HG03442 (cell line): ENCODE measurements at regions not wholly inside any gene's neighbourhood (a gene's known extent, or its start where the extent isn't known, plus 50 kb on each side); places are given as distances from the start of the nearest gene placed in this dataset.

Source experiments
- ATAC-seq: cut with Tn5 transposase; IDR thresholded peaks from one replicate; pipeline ENCODE4 v1.9.1; 2021; ENCODE audit warnings: mild to moderate bottlenecking, moderate library complexity; ENCODE audit not compliant: unreplicated experiment

- ATAC-seq, result no peak
Measured at GRCh38 chr13:81762449-81762848, 1421.5 kb upstream of the SPRY2 start.

GRCh38 chr13:81760316-81760715, 1419.4 kb upstream of the SPRY2 start:
- ATAC-seq, result no peak

- ATAC-seq, result no peak
Measured at GRCh38 chr13:81757348-81757970, 1416.5 kb upstream of the SPRY2 start.

GRCh38 chr13:81745391-81745790, 1404.5 kb upstream of the SPRY2 start:
- no peak for ATAC-seq

GRCh38 chr13:81738364-81738763, 1397.4 kb upstream of the SPRY2 start:
- no peak for ATAC-seq

- no peak for ATAC-seq
Measured at GRCh38 chr13:81726037-81726726, 1385.3 kb upstream of the SPRY2 start.

- ATAC-seq, result no peak
Measured at GRCh38 chr13:81722456-81722855, 1381.5 kb upstream of the SPRY2 start.

GRCh38 chr13:81721400-81721799, 1380.5 kb upstream of the SPRY2 start:
- no peak for ATAC-seq

- ATAC-seq, result no peak
Measured at GRCh38 chr13:81714513-81714912, 1373.6 kb upstream of the SPRY2 start.

GRCh38 chr13:81713201-81713600, 1372.3 kb upstream of the SPRY2 start:
- ATAC-seq, result no peak

GRCh38 chr13:81697826-81698225, 1356.9 kb upstream of the SPRY2 start:
- no peak for ATAC-seq

GRCh38 chr13:81686877-81687276, 1346.0 kb upstream of the SPRY2 start:
- ATAC-seq, result no peak

- ATAC-seq, result no peak
Measured at GRCh38 chr13:81683521-81683920, 1342.6 kb upstream of the SPRY2 start.

GRCh38 chr13:81682081-81682630, 1341.2 kb upstream of the SPRY2 start:
- no peak for ATAC-seq

- no peak for ATAC-seq
Measured at GRCh38 chr13:81677857-81678256, 1336.9 kb upstream of the SPRY2 start.

- ATAC-seq, result no peak
Measured at GRCh38 chr13:81676008-81676407, 1335.1 kb upstream of the SPRY2 start.

- ATAC-seq, result no peak
Measured at GRCh38 chr13:81671064-81671463, 1330.1 kb upstream of the SPRY2 start.

- ATAC-seq, result no peak
Measured at GRCh38 chr13:81670048-81670447, 1329.1 kb upstream of the SPRY2 start.

GRCh38 chr13:81664872-81665271, 1323.9 kb upstream of the SPRY2 start:
- no peak for ATAC-seq

GRCh38 chr13:81659984-81660383, 1319.1 kb upstream of the SPRY2 start:
- ATAC-seq, result no peak

GRCh38 chr13:81658598-81659370, 1317.9 kb upstream of the SPRY2 start:
- ATAC-seq, result no peak
